Inferior parietal cortex (tissue), 1 donor: ENCODE measurements at regions not wholly inside any gene's neighbourhood (a gene's known extent, or its start where the extent isn't known, plus 50 kb on each side); places are given as distances from the start of the nearest gene placed in this dataset.

Experiments used
- DNase-seq: peaks from one replicate; pipeline ENCODE4 v3.0.0-alpha.2; 2016; ENCODE audit errors: extremely low spot score

- DNase-seq = no peak
Observed at GRCh38 chr22:48112687-48113521, 1350.5 kb downstream of the TBC1D22A start.

DNA sequence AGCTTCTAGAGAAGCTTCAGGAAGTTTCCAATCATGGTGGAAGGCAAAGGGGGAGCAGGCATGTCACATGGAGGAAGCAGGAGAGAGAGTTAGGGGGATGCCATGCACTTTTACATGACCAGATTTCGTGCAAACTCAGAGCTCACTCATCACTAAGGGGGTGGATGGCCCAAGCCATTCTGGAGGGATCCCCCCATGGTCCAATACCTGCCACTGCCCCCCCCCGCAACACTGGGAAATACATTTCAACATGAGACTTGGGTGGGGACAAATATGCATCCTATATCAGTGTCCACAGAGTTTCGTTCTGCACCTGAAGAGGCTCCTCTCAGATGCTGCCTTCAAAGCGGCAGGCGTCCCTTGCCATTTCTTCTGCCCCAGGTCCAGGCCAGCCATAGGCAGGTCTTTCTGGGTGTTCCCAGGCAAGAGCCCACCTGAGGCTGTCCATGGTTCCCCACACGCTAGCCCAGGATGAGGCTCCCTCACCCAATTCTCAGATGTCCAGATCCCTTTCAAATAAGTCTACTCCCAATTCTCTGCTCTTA, 1344.3 kb downstream of the TBC1D22A start:
- no peak for DNase-seq

DNA sequence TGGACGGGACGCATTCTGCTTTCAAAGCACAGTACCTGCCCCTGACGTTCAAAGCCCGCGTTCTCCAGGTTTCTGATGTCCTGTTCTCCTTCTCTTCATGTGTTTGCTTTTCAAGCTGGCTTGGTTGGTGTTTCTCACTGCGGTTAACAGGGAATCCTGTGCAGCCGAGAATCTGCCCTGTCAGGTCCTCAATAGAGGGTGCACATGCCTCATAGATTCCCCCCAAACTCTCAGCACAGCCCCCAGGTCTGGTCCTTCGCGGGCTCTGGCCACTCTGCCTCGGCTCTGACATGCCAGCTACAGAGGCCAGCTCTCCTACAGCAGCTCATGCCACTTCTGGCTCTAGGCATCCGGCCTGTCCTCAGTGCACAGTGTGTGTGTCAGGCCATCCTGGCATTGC, 1343.8 kb downstream of the TBC1D22A start:
- DNase-seq = no peak

DNA sequence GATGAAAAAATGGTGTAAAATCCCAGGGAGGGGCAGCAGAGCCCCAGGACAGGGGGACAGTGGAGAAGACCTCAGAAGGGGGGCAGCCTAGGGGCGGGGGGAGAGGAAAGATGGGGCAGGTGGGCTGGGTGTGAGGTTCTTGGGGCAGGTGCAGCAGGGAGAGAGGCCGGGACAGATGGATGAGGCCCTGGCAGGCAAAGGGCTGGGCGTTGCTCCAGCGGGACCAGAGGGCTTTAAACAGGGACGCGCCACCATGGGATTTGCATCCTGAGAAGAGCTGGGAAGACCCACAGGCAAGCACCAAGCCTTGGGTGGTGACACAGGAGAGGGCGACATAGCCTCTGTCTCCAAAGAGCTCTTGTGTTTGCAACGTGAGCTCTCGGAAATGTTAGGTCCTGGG, 1342.8 kb downstream of the TBC1D22A start:
- DNase-seq = no peak

GRCh38 chr22:48104766-48105165, 1342.3 kb downstream of the TBC1D22A start:
- DNase-seq = peak; percentile 29

- DNase-seq = no peak
Observed at GRCh38 chr22:48104102-48104738, 1341.8 kb downstream of the TBC1D22A start.

GRCh38 chr22:48103126-48103875, 1340.9 kb downstream of the TBC1D22A start:
- DNase-seq = no peak

- no peak for DNase-seq
Observed at GRCh38 chr22:48102581-48102980, 1340.1 kb downstream of the TBC1D22A start.

DNA sequence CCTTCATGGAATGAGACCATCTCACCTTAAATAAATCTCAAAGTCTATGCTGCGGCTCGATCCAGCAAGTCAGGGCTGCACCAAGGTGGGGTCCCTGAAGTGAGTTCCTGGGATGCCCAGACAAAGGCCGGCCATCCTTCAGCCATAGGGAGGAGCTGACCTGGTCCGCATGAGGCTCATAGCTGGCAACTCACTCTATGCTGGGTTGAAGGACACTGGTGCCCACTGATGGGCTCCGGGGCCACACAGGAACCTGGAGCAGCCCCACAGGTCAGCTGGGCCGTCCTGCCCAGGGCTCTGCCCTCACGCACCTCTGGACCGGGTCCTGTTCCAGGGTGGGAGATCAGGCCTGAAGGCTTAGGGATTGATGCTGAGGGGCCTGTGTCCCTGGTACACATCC, 1339.3 kb downstream of the TBC1D22A start:
- no peak for DNase-seq

GRCh38 chr22:48100685-48101417, 1338.4 kb downstream of the TBC1D22A start:
- DNase-seq = no peak

DNA sequence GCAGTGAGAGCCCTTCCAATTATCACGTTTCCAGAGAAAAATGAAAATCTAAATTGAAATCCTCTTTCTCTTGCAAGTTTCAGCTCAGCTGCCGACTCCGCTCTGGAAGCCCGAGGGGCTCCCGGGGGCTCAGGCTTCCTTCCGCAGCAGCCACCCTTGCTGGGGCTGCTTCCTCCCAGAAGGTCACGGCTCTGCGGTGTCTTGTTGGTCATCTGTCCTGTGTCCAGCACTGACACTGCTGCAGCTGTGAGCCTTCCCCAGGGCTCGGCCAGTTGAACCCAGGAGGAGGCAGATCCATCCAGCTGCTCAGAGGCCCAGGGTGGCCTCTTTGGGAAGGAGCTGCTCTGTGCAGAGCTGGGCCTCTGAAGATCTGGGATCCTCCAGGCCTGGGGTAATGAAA, 1337.2 kb downstream of the TBC1D22A start:
- DNase-seq = no peak

DNA sequence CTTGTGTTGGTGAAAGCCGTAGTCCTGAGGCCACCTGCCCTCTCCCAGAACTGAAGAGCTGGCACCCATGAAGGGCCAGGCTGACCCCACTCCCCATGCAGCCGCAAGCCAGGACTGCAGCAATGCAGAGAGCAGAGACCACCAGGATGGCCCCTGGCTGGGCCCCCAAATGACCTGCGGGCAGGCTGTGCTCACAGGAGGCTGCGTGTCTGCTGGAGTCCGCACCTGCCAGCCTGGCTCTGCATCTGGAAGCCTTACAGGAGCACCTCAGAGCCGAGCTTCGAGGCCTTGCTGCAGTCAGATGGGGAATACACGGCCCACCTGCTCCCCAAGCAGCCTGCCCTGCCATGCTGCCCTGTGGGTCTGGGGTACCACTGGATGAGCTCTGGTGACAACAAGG, 1336.8 kb downstream of the TBC1D22A start:
- no peak for DNase-seq

DNA sequence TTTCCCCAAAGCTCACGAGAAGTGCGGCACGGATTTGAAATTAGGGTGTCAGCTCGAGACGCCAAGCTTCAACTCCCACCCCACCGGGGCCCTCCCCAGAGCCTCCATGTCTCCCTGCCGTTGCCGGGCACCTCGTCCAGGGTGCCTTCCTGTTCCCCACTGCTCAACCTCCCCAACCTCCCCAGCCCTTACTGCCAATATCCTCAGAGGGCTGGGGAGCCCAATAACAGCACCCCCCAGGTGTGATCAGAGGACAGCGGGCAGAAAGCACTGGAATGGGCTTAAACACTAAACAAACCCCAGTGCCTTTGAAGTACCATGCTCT, 1336.4 kb downstream of the TBC1D22A start:
- DNase-seq = no peak

GRCh38 chr22:48098243-48098920, 1335.9 kb downstream of the TBC1D22A start:
- DNase-seq = no peak

DNA sequence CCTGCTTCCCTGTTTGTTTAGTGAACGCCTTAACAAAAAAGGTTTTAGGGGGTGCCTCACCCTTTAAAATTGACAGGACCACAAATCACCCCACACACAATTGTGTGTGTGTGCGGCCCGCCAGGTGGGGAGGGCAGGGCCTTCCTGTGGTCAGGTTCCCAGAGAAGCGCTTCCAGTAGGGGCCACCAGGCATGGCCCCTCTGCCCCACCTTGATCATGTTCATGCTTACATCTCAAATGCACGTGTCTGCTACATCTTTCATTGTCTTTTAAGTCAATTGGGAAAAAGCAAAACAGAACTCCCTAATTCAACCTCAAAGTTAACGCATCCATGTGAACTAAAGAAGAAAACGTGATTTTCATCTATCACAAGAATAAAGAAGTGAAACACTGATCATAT, 1335.3 kb downstream of the TBC1D22A start:
- no peak for DNase-seq

DNA sequence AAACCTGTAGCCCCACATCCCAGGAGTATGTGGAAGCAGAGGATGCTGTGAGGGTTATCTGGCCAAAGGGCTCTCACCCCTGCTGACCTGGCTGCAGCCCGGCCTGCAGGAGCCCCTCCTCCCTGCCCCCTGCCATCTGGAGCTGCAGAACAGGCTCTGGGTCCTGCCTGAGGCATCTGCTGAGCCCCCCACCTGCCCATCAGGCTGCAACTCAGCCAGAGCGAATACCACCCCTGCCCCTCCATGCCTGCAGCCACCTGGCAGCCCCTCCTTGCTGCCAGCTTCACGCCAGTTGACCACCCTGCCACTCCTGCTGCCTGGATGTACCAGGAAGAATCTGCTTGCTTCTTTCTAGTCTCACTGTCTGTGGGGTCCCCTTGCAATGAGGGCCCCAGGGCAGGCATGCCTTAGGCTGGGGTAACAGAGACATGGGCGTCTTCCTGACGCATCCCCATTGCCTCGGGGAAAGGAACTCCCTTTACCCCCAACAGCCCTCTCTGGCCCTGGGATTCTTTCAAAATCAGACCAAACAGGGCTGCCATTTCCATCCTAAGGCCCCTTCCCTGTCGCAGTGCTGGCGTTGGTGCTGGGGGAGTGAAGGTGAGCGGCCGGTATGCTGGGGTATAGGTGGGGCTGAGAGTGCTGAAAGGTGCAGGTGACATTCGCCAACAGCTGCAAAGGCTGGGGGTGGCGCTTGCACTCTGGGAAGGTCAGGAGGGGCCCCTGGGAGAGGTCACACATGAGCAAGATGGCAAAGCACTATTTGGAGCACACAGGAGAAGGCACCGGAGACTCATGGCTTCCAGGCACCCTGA, 1334.6 kb downstream of the TBC1D22A start:
- DNase-seq = no peak

DNA sequence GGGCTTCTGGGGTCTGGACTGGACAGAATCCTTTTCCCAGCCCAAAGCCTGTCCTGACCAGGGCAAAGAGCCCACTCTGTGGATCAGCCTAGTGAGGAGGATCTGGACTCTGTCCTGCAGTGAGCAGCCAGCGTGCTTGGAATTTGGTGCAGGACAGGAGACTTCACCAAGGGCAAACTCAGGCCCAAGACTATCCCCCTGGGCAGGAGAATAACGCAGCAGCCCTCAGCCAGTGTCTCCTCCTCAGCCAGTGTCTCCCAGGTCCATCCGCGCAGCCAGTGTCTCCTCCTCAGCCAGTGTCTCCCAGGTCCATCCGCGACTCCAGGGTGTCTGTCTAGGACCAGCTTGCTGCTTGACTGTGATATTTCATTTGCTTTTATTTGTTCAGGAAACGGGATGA, 1334.0 kb downstream of the TBC1D22A start:
- no peak for DNase-seq

GRCh38 chr22:48093981-48094380, 1331.5 kb downstream of the TBC1D22A start:
- no peak for DNase-seq

DNA sequence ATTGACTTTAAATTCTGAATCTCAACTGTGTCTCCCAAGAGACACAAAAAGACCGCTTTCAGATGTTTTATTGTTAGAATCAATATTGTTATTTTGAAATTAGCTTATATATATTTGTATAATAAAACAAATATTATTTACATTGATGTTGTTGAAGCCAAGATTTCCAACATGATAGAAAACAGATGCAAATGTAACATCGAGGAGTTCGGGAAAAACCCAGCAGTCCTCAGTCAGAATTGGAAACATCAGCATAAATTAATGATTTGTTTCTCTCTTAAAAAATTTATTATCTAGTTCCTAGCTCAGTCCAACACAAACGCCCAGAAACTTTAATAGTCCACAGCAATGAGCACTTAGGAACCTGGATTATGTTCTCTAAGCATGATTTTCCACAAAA, 1330.4 kb downstream of the TBC1D22A start:
- no peak for DNase-seq

DNA sequence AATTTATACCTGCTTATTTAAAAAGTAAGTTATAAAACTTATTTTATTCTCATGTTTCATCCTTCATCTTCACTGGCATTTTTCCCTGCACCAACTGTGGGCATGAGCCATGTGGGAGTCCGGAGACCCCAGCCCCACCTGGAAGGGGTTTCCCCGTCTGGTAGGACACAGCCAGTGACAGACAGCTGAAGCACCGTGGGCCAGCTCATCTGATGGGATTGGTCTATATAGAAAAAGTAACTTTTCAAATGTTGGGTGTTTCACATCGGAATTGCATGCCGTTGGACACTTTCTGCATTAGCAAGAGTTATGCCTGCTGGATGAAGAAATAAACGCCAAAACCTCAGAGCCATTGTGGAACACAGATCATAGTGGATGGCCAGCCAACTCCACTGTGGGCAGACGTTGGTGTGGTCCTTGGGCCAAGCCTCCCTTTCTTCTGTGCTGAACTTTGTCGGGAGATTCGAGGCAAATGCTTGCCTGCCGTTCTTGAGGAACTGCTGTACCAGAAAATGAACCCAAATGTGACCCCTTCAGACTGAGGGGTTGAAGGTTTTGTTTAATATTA, 1329.3 kb downstream of the TBC1D22A start:
- no peak for DNase-seq
